Smooth muscle cell (in vitro differentiated cells): ENCODE measurements at regions not wholly inside any gene's neighbourhood (a gene's known extent, or its start where the extent isn't known, plus 50 kb on each side); places are given as distances from the start of the nearest gene placed in this dataset.

ENCODE experiments used
- DNase-seq: peaks from one replicate; lab custom pipeline; 2025; ENCODE audit not compliant: unreplicated experiment; lab: John Stamatoyannopoulos, UW
- H2AFZ ChIP-seq: fragments of 200-600 bp; sonication (generic); 2 replicates; pipeline ENCODE4 v1.6.0; 2016; ENCODE audit warnings: antibody characterized with exemption, low read depth, mild to moderate bottlenecking
- H3F3A ChIP-seq: fragments of 200-600 bp; sonication (generic); 2 replicates; pipeline ENCODE4 v1.6.0; 2017; ENCODE audit warnings: antibody characterized with exemption, low read depth
- H3K27ac ChIP-seq: fragments of 200-600 bp; sonication (generic); 2 replicates; pipeline ENCODE4 v1.5.1; 2016; ENCODE audit warnings: low read depth, mild to moderate bottlenecking
- H3K27me3 ChIP-seq: fragments of 200-600 bp; sonication (generic); 2 replicates; pipeline ENCODE4 v1.6.1; 2016; ENCODE audit warnings: low read depth, mild to moderate bottlenecking
- H3K36me3 ChIP-seq: fragments of 200-600 bp; sonication (generic); 2 replicates; pipeline ENCODE4 v1.5.1; 2016; ENCODE audit warnings: low read depth
- H3K4me1 ChIP-seq: fragments of 200-600 bp; sonication (generic); 2 replicates; pipeline ENCODE4 v1.5.1; 2016; ENCODE audit warnings: low read depth
- H3K4me2 ChIP-seq: fragments of 200-600 bp; sonication (generic); 2 replicates; pipeline ENCODE4 v1.6.0; 2016; ENCODE audit warnings: mild to moderate bottlenecking
- H3K4me3 ChIP-seq: fragments of 200-600 bp; sonication (generic); 2 replicates; pipeline ENCODE4 v1.5.1; 2016; ENCODE audit warnings: mild to moderate bottlenecking
- H3K79me2 ChIP-seq: fragments of 200-600 bp; sonication (generic); 2 replicates; pipeline ENCODE4 v1.6.0; 2016; ENCODE audit warnings: low read depth, mild to moderate bottlenecking
- H3K9ac ChIP-seq: fragments of 200-600 bp; sonication (generic); 2 replicates; pipeline ENCODE4 v1.6.0; 2016; ENCODE audit warnings: low read depth
- H3K9me3 ChIP-seq: fragments of 200-600 bp; sonication (generic); replicated peaks from 2 replicates; pipeline ENCODE4 v1.5.1; 2016; ENCODE audit warnings: low read depth
- H4K20me1 ChIP-seq: fragments of 200-600 bp; sonication (generic); 2 replicates; pipeline ENCODE4 v1.6.0; 2016; ENCODE audit warnings: low read depth
- CTCF ChIP-seq: fragments of 200-600 bp; sonication (generic); IDR thresholded peaks from 2 replicates; pipeline ENCODE4 v1.5.1; 2017; ENCODE audit warnings: borderline replicate concordance, mild to moderate bottlenecking, antibody characterized with exemption; ENCODE audit not compliant: insufficient read depth, poor library complexity, severe bottlenecking
- WGBS: methylation state at CpG from one replicate; pipeline ENCODE4 v1.1.7; 2016; ENCODE audit warnings: low lambda C conversion rate; 5-methylcytosine and 5-hydroxymethylcytosine counted together

DNA sequence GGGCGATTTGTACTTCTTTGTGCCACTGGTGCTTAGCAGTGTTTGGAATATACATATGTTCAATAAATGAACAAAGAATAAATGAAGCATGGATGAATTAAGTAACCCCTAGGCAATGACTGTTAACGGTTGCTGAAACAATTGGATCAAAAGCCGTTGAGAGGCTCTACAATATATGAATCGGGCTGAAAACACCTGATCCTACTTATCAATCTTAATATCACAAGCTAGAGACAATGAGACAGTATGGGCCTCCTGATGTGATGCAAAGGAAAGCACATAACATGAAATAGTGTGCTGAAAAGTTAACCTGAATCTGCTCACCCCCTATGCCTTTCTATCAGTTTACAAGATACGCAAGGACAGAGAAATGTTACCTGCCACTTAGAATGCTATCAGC, 410.3 kb upstream of the RGMB start:
- Histone ChIP-seq H4K20me1 (no peaks in the 10 kb centered on the region), H3K27me3 (no peaks in the 10 kb centered on the region)
- 93% methylated on average over 5 of the region's 5 CpGs for WGBS

DNA sequence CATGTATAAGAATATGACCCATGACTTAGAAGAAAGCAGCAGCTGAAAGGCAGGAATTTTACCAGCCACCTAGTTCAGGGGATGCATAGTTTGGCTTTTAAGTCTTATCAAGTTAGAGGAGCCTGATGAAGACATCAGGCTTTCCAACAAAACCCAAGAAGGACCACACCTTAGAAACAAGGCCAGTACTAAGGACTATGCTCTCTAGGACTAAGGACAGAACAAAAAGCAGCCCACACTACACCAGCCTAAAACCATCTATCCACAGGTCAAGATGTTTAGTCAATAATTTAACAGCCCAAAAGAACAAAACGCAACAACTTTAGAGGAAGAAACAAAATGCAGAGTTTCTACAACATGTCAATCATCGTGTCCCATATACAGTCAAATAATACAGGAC, 408.9 kb upstream of the RGMB start:
- Histone ChIP-seq H3K4me2 (no peak overlapping the region), H2AFZ (no peak overlapping the region), H3K27ac (no peak overlapping the region), H3K4me1 (no peaks in the 10 kb centered on the region), H3K36me3 (no peaks in the 10 kb centered on the region), H3F3A (no peaks in the 10 kb centered on the region), H3K79me2 (no peaks in the 10 kb centered on the region), H3K9me3 (no peaks in the 10 kb centered on the region), H3K27me3 (no peaks in the 10 kb centered on the region), H3K4me3 (no peak overlapping the region), H4K20me1 (no peaks in the 10 kb centered on the region), H3K9ac (no peak overlapping the region)
- 97% methylated on average over 2 of the region's 2 CpGs for WGBS
- DNase-seq, result no peak
- no peak for TF ChIP-seq CTCF

More for the DNA sequence above, 410.3 kb upstream of the RGMB start:
- no peaks in the 10 kb centered on the region for H3K79me2 ChIP-seq
- no peak overlapping the region for H3K9ac ChIP-seq
- no peak overlapping the region for H3K4me2 ChIP-seq
- no peak overlapping the region for H3K27ac ChIP-seq
- no peaks in the 10 kb centered on the region for H3K9me3 ChIP-seq
- H3K4me1 ChIP-seq, result no peaks in the 10 kb centered on the region
- no peaks in the 10 kb centered on the region for H3K36me3 ChIP-seq
- TF ChIP-seq CTCF, result no peak
- no peak overlapping the region for H3K4me3 ChIP-seq
- DNase-seq, result no peak
- no peak overlapping the region for H2AFZ ChIP-seq
- H3F3A ChIP-seq, result no peaks in the 10 kb centered on the region

DNA sequence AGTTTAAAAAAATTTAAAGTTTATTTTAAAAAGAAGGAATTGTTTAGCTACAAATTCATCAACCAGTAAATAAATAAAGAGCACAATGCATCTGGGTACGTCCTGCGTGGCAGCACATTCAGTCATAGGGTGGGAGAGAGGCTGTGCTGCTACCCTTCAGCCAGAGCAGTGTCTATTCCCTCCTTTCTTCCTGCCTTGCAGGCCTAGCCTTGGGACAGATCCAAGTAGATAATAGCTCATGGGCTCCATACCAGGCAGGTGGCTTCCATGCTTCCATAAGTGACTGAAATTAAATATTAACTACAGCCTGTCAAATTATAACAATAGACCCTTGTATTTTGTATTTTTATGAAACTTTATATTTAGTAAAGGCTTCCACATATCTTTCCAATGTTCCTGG, 408.3 kb upstream of the RGMB start:
- no peak overlapping the region for H3K27ac ChIP-seq
- H4K20me1 ChIP-seq, result no peaks in the 10 kb centered on the region
- H3K4me3 ChIP-seq, result no peak overlapping the region
- no peaks in the 10 kb centered on the region for H3K4me1 ChIP-seq
- H3K9ac ChIP-seq, result no peak overlapping the region
- no peaks in the 10 kb centered on the region for H3F3A ChIP-seq
- no peaks in the 10 kb centered on the region for H3K9me3 ChIP-seq
- H3K27me3 ChIP-seq, result no peaks in the 10 kb centered on the region
- WGBS, result 86% methylated on average over 2 of the region's 2 CpGs
- no peak overlapping the region for H3K4me2 ChIP-seq
- no peak for DNase-seq
- no peak for TF ChIP-seq CTCF
- H2AFZ ChIP-seq, result no peak overlapping the region
- no peaks in the 10 kb centered on the region for H3K36me3 ChIP-seq
- H3K79me2 ChIP-seq, result no peaks in the 10 kb centered on the region

DNA sequence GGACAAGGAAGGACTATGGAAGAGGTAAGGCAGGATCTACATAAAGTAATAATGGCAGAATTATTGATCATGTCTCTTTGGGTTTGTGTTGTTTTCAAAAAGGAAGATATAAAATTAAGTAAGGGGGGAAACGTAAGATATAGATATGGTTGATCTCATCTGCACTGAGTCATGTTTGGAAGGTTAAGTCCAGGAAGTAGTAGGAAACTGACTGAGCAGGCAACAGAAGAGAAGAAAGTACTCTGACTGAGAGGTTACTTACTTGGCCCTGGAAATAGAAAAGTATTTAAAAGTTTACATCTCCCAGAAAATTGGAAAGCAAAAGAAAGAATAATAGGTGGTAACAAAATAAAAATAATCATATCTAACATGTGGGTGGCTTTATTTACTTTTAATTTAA, 405.3 kb upstream of the RGMB start:
- 73% methylated on average over 1 of the region's 1 CpG for WGBS
- DNase-seq, result no peak
- H3K36me3 ChIP-seq, result no peaks in the 10 kb centered on the region
- no peak overlapping the region for H3K4me3 ChIP-seq
- no peak overlapping the region for H3K27ac ChIP-seq
- H3K27me3 ChIP-seq, result no peaks in the 10 kb centered on the region
- TF ChIP-seq CTCF, result no peak
- no peaks in the 10 kb centered on the region for H3K4me1 ChIP-seq
- no peaks in the 10 kb centered on the region for H3K9me3 ChIP-seq
- no peaks in the 10 kb centered on the region for H4K20me1 ChIP-seq
- H3K9ac ChIP-seq, result no peak overlapping the region
- no peak overlapping the region for H3K4me2 ChIP-seq
- H3F3A ChIP-seq, result no peaks in the 10 kb centered on the region
- no peaks in the 10 kb centered on the region for H3K79me2 ChIP-seq
- no peak overlapping the region for H2AFZ ChIP-seq
